Progenitor cell of endocrine pancreas (in vitro differentiated cells): ENCODE measurements at regions not wholly inside any gene's neighbourhood (a gene's known extent, or its start where the extent isn't known, plus 50 kb on each side); places are given as distances from the start of the nearest gene placed in this dataset.
A peak's percentile ranks its signal among the peaks of the same experiment; 100 is the strongest.

Experiments
- DNase-seq: peaks from one replicate; pipeline ENCODE4 v3.0.0; 2021; ENCODE audit warnings: low spot score; ENCODE audit not compliant: unreplicated experiment
- H3K27ac Mint-ChIP-seq: 2 replicates; pipeline ENCODE4 v1.8.0; 2021; ENCODE audit warnings: mild to moderate bottlenecking, moderate library complexity, mixed read lengths
- H3K27me3 Mint-ChIP-seq: 2 replicates; pipeline ENCODE4 v1.8.0; 2021; ENCODE audit warnings: mixed read lengths
- H3K36me3 Mint-ChIP-seq: 2 replicates; pipeline ENCODE4 v1.8.0; 2022; ENCODE audit warnings: mixed read lengths; ENCODE audit not compliant: insufficient read depth
- H3K4me1 Mint-ChIP-seq: 2 replicates; pipeline ENCODE4 v1.8.0; 2021; ENCODE audit warnings: low read depth, mixed read lengths
- H3K4me3 Mint-ChIP-seq: 2 replicates; pipeline ENCODE4 v1.8.0; 2021; ENCODE audit warnings: low read depth, mild to moderate bottlenecking, moderate library complexity, mixed read lengths
- H3K9me3 Mint-ChIP-seq: 2 replicates; pipeline ENCODE4 v1.8.0; 2021; ENCODE audit warnings: low read depth, mixed read lengths
- CTCF ChIP-seq: fragments of 200-600 bp; sonication (generic); IDR thresholded peaks from one replicate; pipeline ENCODE4 v1.5.0; 2021; ENCODE audit warnings: antibody characterized with exemption, mild to moderate bottlenecking; ENCODE audit not compliant: unreplicated experiment

GRCh38 chr21:18498431-18498830, 94.8 kb upstream of the TMPRSS15 start:
- H3K4me1 Mint-ChIP-seq, result no peaks in the 10 kb centered on the region
- H3K27me3 Mint-ChIP-seq, result no peaks in the 10 kb centered on the region
- peaks cover 6% of the 10 kb centered on the region for H3K9me3 Mint-ChIP-seq
- no peak for DNase-seq
- H3K4me3 Mint-ChIP-seq, result no peak overlapping the region
- H3K36me3 Mint-ChIP-seq, result no peaks in the 10 kb centered on the region
- TF ChIP-seq CTCF, result no peak
- no peak overlapping the region for H3K27ac Mint-ChIP-seq

GRCh38 chr21:18499761-18500376, 96.3 kb upstream of the TMPRSS15 start:
- peak; percentile 97 for TF ChIP-seq CTCF
- Mint-ChIP-seq H3K4me3 (no peak overlapping the region), H3K27me3 (no peaks in the 10 kb centered on the region), H3K36me3 (no peaks in the 10 kb centered on the region), H3K27ac (no peak overlapping the region), H3K4me1 (no peaks in the 10 kb centered on the region), H3K9me3 (peaks cover 6% of the 10 kb centered on the region)
- peak; percentile 37 for DNase-seq

- Mint-ChIP-seq H3K27ac (no peak overlapping the region), H3K4me3 (no peak overlapping the region), H3K27me3 (no peaks in the 10 kb centered on the region), H3K9me3 (no peaks in the 10 kb centered on the region), H3K4me1 (peaks cover 3% of the 10 kb centered on the region), H3K36me3 (no peaks in the 10 kb centered on the region)
- no peak for DNase-seq
- no peak for TF ChIP-seq CTCF
Observed at GRCh38 chr21:18518054-18518481, 114.5 kb upstream of the TMPRSS15 start.

GRCh38 chr21:18521204-18521603, 117.6 kb upstream of the TMPRSS15 start:
- Mint-ChIP-seq H3K4me1 (peaks cover 3% of the 10 kb centered on the region), H3K4me3 (no peak overlapping the region), H3K27me3 (no peaks in the 10 kb centered on the region), H3K27ac (no peak overlapping the region), H3K36me3 (no peaks in the 10 kb centered on the region), H3K9me3 (no peaks in the 10 kb centered on the region)
- TF ChIP-seq CTCF, result no peak
- no peak for DNase-seq

- Mint-ChIP-seq H3K4me3 (no peak overlapping the region), H3K36me3 (no peaks in the 10 kb centered on the region), H3K4me1 (peaks cover 3% of the 10 kb centered on the region), H3K27ac (no peak overlapping the region), H3K9me3 (no peaks in the 10 kb centered on the region), H3K27me3 (no peaks in the 10 kb centered on the region)
- DNase-seq, result no peak
- peak; percentile 63 for TF ChIP-seq CTCF
Observed at GRCh38 chr21:18522181-18522972, 118.8 kb upstream of the TMPRSS15 start.
